Stimulated activated CD8-positive, alpha-beta memory T cell treated with anti-CD3 and anti-CD28 coated beads, Interleukin-12 subunit alpha, Interleukin-12 subunit beta, amount 100 ng/mL, for 1 hour (primary cell): ENCODE measurements at regions not wholly inside any gene's neighbourhood (a gene's known extent, or its start where the extent isn't known, plus 50 kb on each side); places are given as distances from the start of the nearest gene placed in this dataset.
"Not testable (repeated sequence)": the region's sequence is repeated elsewhere in the genome, so short reads cannot be mapped to it uniquely, and the experiment has no call there.

ENCODE experiments used
- DNase-seq: peaks from one replicate; pipeline ENCODE4 v3.0.0-alpha.2; 2020; ENCODE audit warnings: low read depth

DNA sequence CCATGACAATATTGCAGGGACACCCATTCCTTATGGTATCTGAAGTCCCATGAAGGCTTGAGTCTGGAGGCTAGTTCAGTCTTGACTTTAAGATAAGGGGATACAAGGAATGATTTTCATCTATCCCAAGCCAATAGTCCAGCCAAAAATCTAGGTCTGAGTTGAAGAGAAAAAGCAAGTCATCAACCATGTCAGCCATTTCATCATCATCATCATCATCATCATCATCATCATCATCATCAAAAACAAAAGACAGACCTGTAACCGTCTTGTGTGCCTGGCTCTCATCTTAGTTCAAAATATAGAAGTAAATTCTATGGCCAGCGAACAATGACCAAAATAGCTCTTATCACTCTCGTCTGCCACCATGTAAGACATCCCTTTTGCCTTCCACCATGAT lies 59.5 kb upstream of the FAM90A26 start:
- not testable (repeated sequence) for DNase-seq

DNA sequence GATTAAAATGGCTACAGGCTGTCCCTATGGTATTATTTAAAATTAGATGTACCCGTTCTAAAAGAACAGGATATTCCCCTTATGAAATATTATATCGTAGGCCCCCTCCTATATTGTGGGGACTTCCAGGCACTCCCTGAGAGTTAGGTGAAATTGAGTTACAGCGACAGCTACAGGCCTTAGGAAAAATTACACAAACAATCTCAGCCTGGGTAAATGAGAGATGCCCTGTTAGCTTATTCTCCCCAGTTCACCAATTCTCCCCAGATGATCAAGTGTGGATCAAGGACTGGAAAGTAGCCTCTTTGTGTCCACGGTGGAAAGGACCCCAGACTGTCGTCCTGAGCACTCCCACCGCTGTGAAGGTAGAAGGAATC lies 67.1 kb upstream of the FAM90A26 start:
- DNase-seq: not testable (repeated sequence)

DNA sequence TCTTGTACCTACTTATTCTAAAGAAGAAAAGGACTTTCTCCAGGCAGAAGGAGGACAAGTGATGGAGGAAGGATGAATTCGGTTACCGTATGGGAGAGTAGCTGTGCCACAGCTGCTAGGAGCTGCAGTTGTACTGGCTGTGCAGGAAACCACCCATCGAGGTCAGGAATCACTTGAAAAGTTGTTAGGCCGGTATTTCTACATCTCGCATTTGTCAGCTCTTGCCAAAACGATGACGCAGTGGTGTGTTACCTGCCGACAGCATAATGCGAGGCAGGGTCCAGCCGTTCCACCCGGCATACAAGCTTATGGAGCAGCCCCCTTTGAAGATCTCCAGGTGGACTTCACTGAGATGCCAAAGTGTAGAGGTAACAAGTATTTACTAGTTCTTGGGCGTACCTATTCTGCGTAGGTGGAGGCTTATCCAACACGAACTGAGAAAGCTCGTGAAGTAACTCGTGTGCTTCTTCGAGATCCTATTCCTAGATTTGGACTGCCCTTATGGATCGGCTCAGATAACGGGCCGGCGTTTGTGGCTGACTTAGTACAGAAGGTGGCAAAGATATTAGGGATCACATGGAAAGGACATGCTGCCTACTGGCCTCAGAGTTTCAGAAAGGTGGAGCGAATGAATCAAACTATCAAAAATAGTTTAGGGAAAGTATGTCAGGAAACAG lies 67.6 kb upstream of the FAM90A26 start:
- not testable (repeated sequence) for DNase-seq

DNA sequence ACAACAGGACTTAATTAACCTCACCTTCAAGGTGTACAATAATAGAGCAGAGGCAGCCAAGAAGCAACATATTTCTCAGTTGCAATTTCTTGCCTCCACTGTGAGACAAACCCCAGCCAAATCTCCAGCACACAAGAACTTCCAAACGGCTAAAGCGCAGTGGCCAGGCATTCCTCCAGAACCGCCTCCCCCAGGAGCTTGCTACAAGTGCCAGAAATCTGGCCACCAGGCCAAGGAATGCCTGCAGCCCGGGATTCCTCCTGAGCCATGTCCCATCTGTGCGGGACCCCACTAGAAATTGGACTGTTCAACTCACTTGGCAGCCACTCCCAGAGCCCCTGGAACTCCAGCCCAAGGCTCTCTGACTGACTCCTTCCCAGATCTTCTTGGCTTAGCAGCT lies 73.9 kb upstream of the FAM90A26 start:
- DNase-seq: not testable (repeated sequence)

DNA sequence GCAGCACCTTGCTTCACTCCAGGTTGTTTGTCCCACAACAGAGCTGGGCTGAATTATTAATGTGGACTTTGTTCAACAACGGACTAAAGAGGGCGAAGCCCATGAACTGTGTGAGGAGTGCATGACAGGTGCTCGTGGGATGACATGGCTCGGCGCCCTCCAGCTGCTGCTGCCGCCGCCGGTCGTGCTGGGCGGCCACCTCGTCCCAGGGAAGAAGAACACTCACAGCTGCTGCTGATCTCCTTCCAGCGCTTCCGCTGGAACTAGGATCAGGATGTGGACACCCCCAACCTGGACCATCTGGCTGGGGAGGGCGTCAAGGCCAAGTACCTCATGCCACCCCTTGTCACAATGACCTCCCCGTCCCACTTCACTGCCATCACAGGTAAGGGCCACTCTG lies 91.4 kb upstream of the FAM90A26 start:
- DNase-seq: not testable (repeated sequence)

DNA sequence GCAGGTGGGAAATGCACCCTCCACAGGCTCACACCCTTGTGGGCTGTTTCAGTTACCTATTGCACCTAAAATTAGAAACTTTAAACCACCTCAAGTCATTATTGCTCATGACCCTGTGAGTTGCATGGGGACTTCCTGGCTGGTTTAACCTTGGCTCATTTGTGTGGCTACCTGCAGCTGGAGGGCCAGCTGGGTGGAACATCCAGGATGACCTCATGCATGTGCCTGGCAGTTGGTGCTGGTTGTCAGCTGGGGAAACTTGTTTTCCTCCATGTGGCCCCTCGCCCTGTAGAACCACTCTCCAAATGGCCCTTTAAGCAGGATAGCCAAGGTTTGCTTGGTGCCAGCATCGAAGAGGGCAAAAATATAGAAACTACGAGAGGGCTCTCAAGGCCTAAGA lies 93.2 kb upstream of the FAM90A26 start:
- DNase-seq: not testable (repeated sequence)

DNA sequence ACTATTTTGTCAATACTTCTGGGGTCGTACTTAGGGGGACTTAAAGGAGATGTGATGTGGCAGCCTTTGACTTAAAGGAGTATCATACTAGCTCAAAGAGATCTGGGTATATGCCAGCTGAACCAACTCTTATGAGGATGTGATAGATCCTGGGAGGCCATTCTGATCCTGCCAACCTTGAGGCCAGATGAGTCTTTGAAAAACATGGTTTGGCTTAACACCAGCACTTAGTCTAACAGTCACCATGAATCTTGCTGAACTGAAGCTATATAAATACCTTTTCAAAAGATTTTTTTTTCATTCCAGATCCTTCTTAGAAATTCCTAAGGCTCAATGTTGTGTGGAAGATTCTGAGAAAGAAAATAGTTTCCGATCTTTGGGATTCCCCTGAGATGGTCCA lies 93.7 kb upstream of the FAM90A26 start:
- not testable (repeated sequence) for DNase-seq

DNA sequence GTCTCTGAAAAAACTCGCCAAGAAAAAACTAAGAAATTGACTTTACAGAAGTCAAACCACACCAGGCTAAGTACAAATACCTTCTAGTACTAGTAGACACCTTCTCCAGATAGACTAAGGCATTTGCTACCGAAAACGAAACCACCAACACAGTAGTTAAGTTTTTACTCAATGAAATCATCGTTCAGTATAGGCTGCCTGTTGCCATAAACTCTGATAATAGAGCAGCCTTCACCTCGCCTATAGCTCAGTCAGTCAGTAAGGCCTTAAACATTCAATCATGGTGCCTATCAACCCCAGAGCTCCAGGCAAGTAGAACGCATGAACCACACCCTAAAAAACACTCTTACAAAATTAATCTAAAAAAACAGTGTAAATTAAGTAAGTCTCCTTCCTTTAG lies 96.8 kb upstream of the FAM90A26 start:
- not testable (repeated sequence) for DNase-seq

DNA sequence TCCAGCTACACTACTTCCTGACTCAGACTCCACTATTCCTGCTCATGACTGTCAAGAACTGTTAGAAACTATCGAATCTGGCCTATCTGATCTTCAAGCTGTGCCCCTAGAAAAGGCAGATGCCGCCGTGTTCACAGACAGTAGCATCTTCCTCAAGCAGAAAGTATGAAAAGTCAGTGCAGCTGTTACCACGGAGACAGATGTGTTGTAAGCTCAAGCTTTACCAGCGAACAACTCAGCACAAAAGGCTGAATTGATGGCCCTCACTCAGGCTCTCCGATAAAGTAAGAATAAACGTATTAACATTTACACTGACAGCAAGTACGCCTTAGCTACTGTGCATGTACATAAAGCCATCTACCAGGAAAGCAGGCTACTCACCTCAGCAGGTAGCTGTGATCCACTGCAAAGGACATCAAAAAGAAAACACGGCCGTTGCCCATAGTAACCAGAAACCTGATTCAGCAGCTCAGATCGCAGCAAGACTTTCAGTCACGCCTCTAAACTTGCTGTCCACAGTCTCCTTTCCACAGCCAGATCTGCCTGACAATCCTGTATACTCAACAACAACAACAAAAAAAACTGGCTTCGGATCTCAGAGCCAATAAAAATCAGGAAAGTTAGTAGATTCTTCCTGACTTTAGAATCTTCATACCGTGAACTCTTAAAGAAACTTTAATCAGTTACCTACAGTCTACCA lies 97.5 kb upstream of the FAM90A26 start:
- DNase-seq: not testable (repeated sequence)

DNA sequence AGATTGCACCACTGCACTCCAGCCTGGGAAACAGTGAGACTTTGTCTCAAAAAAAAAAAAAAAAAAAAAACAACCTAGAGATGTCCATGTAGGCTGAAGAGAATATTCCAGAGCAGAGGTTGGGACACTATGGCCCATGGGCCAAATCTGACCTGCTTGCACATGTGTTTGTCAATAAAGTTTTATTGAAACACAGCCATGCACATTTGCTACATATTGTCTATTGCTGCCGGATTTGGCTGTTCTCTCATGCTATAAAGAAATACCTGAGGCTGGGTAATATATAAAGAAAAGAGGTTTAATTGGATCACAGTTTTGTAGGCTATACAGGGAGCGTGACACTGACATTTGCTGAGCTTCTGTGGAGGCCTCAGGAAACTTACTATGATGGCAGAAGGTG lies 102.3 kb upstream of the FAM90A26 start:
- not testable (repeated sequence) for DNase-seq

DNA sequence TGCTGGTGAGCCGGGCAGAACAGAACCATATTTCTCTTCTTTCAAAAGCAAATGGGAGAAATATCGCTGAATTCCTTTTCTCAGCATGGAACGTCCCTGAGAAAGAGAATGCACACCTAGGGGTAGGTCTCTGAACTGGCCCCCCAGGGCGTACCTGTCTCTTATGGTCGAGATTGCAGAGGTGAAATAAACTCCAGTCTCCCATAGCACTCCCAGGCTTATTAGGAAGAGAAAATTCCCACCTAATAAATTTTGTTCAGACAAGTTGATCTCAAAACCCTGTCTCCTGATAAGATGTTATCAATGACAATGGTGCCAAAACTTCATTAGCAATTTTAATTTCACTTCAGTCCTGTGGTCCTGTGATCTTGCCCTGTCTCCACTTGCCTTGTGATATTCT lies 106.6 kb upstream of the FAM90A26 start:
- not testable (repeated sequence) for DNase-seq

DNA sequence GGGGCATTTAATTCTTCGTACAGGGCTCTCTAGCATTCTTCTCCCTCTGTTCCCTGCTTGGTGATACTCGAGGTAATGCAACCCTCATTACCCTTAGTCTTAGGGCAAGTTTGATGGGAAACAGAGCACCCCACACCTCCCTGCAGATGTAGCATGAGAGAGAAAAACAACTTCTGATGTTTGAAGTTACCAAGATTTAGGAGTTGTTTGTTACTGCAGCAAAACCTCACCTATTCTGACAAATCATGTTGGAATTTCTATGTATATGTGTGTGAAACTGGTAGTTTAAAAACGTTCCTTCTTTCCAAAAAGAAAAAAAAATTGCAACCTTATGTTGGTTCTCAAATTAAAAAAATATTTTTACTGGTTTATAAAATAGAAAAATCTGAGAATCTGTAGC lies 145.3 kb upstream of the FAM90A26 start:
- DNase-seq: not testable (repeated sequence)

DNA sequence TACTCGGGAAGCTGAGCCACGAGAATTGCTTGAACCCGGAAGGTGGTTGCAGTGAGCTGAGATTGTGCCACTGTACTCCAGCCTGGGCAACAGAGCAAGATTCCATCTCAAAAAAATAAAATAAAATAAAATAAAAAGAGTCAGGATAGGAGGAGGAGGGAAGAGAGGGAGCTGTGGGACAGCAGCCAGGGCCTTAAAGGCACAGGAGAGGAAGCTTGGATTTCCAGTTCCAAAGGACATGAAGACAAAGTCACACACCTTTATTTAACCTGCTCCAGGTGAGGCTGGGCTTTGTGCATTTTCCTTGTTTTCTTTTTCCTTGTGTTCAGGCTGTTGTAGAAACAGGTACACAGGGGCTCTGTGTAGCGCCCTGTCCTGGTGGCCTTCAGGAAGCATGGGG lies 138.2 kb upstream of the HMX1 start:
- not testable (repeated sequence) for DNase-seq

DNA sequence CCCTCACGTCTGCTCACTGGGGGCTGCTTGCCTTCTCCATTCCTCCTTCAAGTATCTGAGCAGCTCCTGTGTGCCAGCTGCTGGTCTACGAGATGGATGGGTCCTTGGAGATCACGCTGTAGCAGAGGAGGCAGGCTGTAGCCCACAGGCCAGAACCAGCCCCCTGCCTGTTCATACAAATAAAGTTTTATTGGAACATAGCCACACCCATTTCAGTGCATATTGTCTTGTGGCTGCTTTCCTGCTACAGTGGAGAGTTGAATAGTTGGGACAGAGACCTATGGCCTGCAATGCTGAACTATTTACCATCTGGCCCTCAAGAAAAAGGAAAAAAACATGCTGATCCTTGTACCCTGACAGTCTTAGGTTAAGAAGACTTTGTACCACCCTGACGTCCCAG lies 136.8 kb upstream of the HMX1 start:
- DNase-seq: not testable (repeated sequence)

DNA sequence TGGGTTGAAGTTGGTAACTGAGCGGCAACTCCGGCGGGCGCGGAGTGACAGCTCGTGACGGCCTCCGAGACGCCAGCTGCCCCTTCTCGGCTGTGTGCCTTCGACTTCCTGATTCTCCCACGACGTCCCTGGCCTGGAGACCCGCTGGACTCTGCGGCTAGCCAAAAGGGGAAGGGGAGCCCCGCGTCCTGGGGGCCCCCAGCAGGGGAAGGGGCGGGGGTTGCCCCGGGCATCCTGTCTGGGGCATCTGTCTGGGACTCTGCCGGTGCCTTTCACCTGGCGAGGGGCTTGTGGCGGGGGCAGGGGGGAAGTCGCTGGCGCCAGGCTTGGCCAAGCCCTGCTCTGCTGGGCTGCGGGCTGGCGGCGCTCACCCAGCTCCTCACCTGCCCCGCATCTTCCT lies 129.5 kb upstream of the HMX1 start:
- not testable (repeated sequence) for DNase-seq

DNA sequence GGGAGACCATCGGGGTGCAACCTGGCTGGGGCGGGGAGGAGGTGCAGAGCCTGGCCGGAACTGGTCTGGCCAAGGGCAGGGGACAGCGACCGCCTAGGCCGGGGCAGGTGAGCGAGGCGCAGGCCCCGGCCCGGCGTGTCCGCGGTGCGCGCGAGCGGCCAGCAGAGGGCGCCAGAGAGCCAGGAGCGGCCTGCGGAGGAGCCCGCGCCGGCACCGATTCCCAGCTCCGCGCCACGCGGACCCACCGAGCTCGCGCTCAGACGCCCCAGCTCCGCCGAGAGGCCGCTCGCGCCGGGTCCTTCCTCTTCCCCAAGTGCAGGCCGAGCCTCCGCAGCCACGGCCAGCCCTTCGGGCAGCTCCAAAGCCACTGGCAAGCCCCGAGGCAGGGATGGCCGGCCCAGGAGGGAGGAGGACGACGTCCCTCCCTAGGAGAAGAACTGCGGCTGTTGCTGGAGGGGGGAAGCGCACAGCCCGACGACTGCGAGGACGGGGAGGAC lies 128.9 kb upstream of the HMX1 start:
- peak; percentile 3 for DNase-seq

DNA sequence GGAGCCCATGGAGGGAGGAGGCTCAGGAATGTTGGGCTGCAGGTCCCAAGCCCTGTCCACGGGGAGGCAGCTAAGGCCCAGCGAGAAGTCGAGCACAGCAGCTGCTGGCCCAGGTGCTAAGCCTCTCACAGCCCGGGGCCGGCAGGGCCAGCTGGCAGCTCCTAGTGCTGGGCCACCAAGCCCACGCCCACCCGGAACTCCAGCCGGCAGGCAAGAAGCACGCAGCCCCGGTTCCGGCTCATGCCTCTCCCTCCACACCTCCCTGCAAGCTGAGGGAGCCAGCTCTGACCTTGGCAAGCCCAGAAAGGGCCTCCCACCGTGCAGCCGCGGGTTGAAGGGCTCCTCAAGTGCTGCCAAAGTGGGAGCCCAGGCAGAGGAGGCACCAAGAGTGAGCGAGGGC lies 121.3 kb upstream of the HMX1 start:
- DNase-seq: not testable (repeated sequence)

DNA sequence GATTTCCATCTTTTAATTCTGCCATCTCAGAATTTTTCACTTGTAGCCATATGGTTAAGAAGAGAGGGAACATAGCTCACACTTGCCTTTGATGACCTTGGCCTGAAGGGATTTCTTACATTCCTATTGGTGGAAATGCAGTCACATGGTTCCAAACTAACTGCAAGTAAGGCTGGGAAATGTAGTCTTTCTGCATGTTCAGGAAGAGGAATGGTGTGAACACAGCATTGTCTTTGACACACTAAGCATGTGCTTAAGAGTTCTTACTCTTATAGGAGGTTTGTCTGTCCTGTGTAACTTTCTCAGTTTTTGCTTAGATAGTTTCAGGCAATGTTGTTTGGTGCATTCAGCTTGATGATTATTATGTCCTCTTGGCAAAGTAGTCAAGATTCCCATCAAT lies 119.8 kb upstream of the HMX1 start:
- DNase-seq: not testable (repeated sequence)

DNA sequence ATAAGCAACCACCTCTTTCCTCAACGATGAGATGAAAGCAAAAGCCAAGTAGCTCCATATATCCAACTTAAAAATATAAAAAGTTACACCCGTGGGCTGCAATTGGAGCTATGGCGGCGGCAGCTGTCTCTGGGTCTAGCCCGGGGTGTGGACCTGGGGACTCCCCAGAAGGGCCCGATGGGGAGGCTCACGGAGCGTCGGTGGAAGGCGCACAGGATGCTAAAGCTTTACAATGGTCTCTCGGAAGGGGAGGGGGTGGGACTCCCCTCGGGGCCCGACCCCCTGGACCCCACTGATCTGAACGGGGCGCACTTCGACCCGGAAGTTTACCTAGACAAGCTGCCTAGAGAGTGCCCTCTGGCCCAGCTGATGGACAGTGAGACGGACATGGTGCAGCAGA lies 118.7 kb upstream of the HMX1 start:
- not testable (repeated sequence) for DNase-seq

DNA sequence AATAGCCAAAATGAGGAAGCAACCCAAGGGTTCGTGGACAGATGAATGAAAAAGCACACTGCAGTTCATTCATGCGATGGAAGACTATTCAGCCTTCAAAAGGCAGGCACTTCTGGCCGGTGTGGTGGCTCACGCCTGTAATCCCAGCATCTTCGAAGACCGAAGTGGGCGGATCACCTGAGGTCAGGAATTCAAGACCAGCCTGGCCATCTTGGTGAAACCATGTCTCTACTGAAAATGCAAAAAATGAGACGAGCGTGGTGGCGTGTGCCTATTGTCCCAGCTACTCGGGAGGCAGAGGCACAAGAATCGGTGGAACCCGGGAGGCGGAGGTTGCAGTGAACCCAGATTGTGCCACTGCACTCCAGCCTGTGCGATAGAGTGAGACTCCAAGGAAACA lies 114.1 kb upstream of the HMX1 start:
- not testable (repeated sequence) for DNase-seq

DNA sequence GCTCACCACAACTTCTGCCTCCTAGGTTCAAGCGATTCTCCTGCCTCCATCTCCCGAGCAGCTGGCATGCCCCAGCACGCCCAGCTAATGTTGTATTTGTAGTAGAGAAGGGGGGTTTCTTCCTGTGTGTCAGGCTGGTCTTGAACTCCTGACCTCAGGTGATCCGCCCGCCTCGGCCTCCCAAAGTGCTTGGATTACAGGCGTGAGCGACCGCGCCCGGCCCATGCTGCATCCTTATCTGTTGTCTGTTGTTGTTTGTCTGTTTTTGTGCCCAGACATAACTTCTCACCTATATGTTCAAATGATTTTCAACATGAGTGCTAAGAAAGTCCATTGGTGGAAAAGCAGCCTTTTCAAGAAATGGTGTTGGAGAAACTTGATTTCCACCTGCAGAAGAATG lies 113.0 kb upstream of the HMX1 start:
- not testable (repeated sequence) for DNase-seq

DNA sequence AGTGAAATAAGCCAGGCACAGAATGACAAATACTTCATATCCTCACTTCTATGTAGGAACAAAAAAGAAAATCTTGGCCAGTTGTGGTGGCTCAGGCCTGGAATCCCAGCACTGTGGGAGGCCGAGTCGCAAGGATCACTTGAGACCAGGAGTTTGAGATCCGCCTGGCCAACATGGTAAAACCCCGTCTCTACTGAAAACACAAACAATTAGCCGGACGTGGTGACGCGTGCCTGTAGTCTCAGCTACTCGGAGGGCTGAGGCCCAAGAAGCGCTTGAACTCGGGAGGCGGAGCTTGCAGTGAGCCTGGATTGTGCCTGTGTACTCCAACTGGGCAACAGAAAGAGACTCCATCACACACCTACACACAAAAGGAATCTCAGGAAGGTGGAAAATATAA lies 112.3 kb upstream of the HMX1 start:
- DNase-seq: not testable (repeated sequence)

DNA sequence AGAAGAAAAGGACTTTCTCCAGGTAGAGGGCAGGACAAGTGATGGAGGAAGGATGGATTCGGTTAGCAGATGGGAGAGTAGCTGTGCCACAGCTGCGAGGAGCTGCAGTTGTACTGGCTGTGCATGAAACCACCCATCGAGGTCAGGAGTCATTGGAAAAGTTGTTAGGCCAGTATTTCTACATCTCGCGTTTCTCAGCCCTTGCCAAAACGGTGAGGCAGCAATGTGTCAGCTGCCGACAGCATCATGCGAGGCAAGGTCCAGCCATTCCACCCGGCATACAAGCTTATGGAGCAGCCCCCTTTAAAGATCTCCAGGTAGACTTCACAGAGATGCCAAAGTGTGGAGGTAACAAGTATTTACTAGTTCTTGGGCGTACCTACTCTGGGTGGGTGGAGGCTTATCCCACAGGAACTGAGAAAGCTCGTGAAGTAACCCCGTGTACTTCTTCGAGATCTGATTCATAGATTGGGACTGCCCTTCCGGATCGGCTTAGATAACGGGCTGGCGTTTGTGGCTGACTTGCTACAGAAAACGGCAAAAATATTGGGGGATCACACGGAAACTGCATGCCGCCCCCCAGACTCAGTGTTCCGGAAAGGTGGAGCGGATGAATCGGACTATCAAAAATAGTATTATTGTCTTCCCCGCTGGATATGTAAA lies 105.0 kb upstream of the HMX1 start:
- not testable (repeated sequence) for DNase-seq
